DND-41 (cell line): ENCODE measurements at regions not wholly inside any gene's neighbourhood (a gene's known extent, or its start where the extent isn't known, plus 50 kb on each side); places are given as distances from the start of the nearest gene placed in this dataset.

Source experiments
- ATAC-seq: fragments of 200-7000 bp; cut with Tn5 transposase; 3 replicates; pipeline ENCODE4 v1.9.1; 2021; ENCODE audit warnings: low read depth; ENCODE audit not compliant: insufficient read depth
- DNase-seq: peaks from one replicate; pipeline ENCODE4 v3.0.0-alpha.2; 2020
- H2AFZ ChIP-seq: 2 replicates; pipeline ENCODE4 v1.6.0; 2012; ENCODE audit warnings: low read depth, low read length
- H3K27ac ChIP-seq: 2 replicates; pipeline ENCODE4 v1.5.1; 2012; ENCODE audit warnings: low read length, inconsistent platforms
- H3K27me3 ChIP-seq: fragments of 200-600 bp; sonication (generic); 2 replicates; pipeline ENCODE4 v1.6.0; 2012; ENCODE audit warnings: low read length, mild to moderate bottlenecking, inconsistent platforms; ENCODE audit not compliant: insufficient read depth, poor library complexity
- H3K36me3 ChIP-seq: 2 replicates; pipeline ENCODE4 v1.5.1; 2012; ENCODE audit warnings: low read length, inconsistent platforms; ENCODE audit not compliant: insufficient read depth
- H3K4me1 ChIP-seq: 2 replicates; pipeline ENCODE4 v1.5.1; 2012; ENCODE audit warnings: mild to moderate bottlenecking, low read length; ENCODE audit not compliant: insufficient read depth
- H3K4me2 ChIP-seq: 2 replicates; pipeline ENCODE4 v1.6.0; 2012; ENCODE audit warnings: mild to moderate bottlenecking, moderate library complexity, low read length, inconsistent platforms; ENCODE audit not compliant: insufficient read depth
- H3K4me3 ChIP-seq, 2 experiments: fragments of 200-600 bp in 1 of 2; shearing (Covaris generic) in 1 of 2; 2 replicates each; pipeline ENCODE4 v1.5.1; 2012 to 2016; ENCODE audit warnings: inconsistent platforms in 2 of 2, low read length in 2 of 2, mild to moderate bottlenecking in 2 of 2, low read depth in 1 of 2, moderate library complexity in 1 of 2
- H3K79me2 ChIP-seq: 2 replicates; pipeline ENCODE4 v1.6.0; 2012; ENCODE audit warnings: low read length, inconsistent platforms; ENCODE audit not compliant: insufficient read depth
- H3K9ac ChIP-seq: 2 replicates; pipeline ENCODE4 v1.6.0; 2012; ENCODE audit warnings: low read depth, mild to moderate bottlenecking, inconsistent platforms, low read length, moderate library complexity
- H3K9me3 ChIP-seq: 2 replicates; pipeline ENCODE4 v1.5.1; 2012; ENCODE audit warnings: low read length, moderate library complexity, mild to moderate bottlenecking, inconsistent platforms; ENCODE audit not compliant: insufficient read depth, severe bottlenecking
- H4K20me1 ChIP-seq: 2 replicates; pipeline ENCODE4 v1.6.0; 2012; ENCODE audit warnings: low read length; ENCODE audit not compliant: insufficient read depth
- CTCF ChIP-seq: IDR thresholded peaks from 2 replicates; pipeline ENCODE4 v1.5.1; 2012; ENCODE audit warnings: borderline replicate concordance, low read length, moderate library complexity, mild to moderate bottlenecking; ENCODE audit not compliant: poor library complexity, severe bottlenecking; ENCODE audit errors: extremely low read depth
- EZH2 ChIP-seq: IDR thresholded peaks from 3 replicates; pipeline ENCODE4 v1.6.1; 2012; ENCODE audit warnings: borderline replicate concordance, low read depth, mild to moderate bottlenecking, moderate library complexity, low read length, inconsistent platforms; ENCODE audit not compliant: severe bottlenecking

GRCh38 chr9:95756101-95756500 lies 119.4 kb upstream of the ERCC6L2 start:
- Histone ChIP-seq H3K4me2 (no peak overlapping the region), H3K36me3 (no peaks in the 10 kb centered on the region), H3K9me3 (no peaks in the 10 kb centered on the region), H3K4me3 (no peak overlapping the region), H4K20me1 (no peaks in the 10 kb centered on the region), H3K9ac (no peak overlapping the region), H3K79me2 (no peaks in the 10 kb centered on the region), H3K27ac (no peak overlapping the region), H3K27me3 (peaks cover 2% of the 10 kb centered on the region), H3K4me1 (peaks cover under 1% of the 10 kb centered on the region; the same call in 1 of the 2 replicates), H2AFZ (no peak overlapping the region)
- no peak for ATAC-seq
- no peak for TF ChIP-seq EZH2
- TF ChIP-seq CTCF: no peak
- no peak for DNase-seq

- Histone ChIP-seq H2AFZ (no peak overlapping the region), H3K4me1 (peaks cover 8% of the 10 kb centered on the region), H3K79me2 (no peaks in the 10 kb centered on the region), H4K20me1 (no peaks in the 10 kb centered on the region), H3K4me2 (no peak overlapping the region), H3K36me3 (no peaks in the 10 kb centered on the region), H3K27me3 (peaks cover 2% of the 10 kb centered on the region), H3K9ac (no peak overlapping the region), H3K27ac (no peak overlapping the region), H3K9me3 (no peaks in the 10 kb centered on the region), H3K4me3 (no peak overlapping the region)
- DNase-seq: no peak
- TF ChIP-seq EZH2: no peak
- no peak for TF ChIP-seq CTCF
- ATAC-seq: no peak
Observed at GRCh38 chr9:95755421-95755730, 120.1 kb upstream of the ERCC6L2 start.

GRCh38 chr9:95754533-95755420 lies 120.7 kb upstream of the ERCC6L2 start:
- H3K27ac ChIP-seq: no peak overlapping the region
- H2AFZ ChIP-seq: no peak overlapping the region
- no peak for ATAC-seq
- H3K4me1 ChIP-seq: peaks cover 10% of the 10 kb centered on the region
- no peak overlapping the region for H3K4me2 ChIP-seq
- H3K36me3 ChIP-seq: no peaks in the 10 kb centered on the region
- no peaks in the 10 kb centered on the region for H4K20me1 ChIP-seq
- H3K27me3 ChIP-seq: peaks cover 2% of the 10 kb centered on the region
- H3K9ac ChIP-seq: no peak overlapping the region
- H3K4me3 ChIP-seq: no peak overlapping the region
- TF ChIP-seq EZH2 (no peak), CTCF (no peak)
- no peak for DNase-seq
- H3K79me2 ChIP-seq: no peaks in the 10 kb centered on the region
- no peaks in the 10 kb centered on the region for H3K9me3 ChIP-seq
